ENCODE measurements at regions not wholly inside any gene's neighbourhood (a gene's known extent, or its start where the extent isn't known, plus 50 kb on each side); places are given as distances from the start of the nearest gene placed in this dataset.
A peak's percentile ranks its signal among the peaks of the same experiment; 100 is the strongest.

DNA sequence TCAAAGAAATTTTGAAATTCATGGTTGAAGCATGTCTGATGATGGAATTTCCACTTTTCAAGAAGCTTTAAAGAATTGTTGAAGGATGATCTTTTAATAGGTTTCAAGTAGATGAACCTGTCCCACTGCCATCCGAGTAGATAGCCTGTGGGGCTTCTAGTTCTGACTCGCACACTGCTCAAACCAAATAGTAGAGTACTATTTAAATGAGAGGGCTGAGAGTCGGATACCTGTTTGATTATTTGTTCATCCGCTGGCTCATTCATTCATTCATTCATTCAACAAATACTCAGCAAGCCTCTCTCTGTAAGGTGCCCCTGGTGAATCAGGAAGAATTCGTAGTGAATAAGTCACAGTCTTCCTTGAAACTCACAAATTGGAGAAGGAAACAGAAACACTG is 108.2 kb upstream of the IRX5 start:
- ChIA-PET CTCF (interaction anchor here (1.1 to 1.6 kb wide), 2 partner anchors 11 to 16 kb away, joined by 4 read pairs; no protein-coding TSS in a partner anchor), POLR2A (no interaction called here)
- no peaks in the 10 kb centered on the region for H3K27me3 ChIP-seq (ENCODE audit: control insufficient read depth, insufficient read depth, low read length)
- no peak overlapping the region for H3K4me3 ChIP-seq (ENCODE audit: low read depth, low read length)
- no peak for DNase-seq (ENCODE audit: low read depth)
- no peaks in the 10 kb centered on the region for H3K36me3 ChIP-seq (ENCODE audit: control insufficient read depth, insufficient read depth, low read length)
- TF ChIP-seq, protein P1, sequence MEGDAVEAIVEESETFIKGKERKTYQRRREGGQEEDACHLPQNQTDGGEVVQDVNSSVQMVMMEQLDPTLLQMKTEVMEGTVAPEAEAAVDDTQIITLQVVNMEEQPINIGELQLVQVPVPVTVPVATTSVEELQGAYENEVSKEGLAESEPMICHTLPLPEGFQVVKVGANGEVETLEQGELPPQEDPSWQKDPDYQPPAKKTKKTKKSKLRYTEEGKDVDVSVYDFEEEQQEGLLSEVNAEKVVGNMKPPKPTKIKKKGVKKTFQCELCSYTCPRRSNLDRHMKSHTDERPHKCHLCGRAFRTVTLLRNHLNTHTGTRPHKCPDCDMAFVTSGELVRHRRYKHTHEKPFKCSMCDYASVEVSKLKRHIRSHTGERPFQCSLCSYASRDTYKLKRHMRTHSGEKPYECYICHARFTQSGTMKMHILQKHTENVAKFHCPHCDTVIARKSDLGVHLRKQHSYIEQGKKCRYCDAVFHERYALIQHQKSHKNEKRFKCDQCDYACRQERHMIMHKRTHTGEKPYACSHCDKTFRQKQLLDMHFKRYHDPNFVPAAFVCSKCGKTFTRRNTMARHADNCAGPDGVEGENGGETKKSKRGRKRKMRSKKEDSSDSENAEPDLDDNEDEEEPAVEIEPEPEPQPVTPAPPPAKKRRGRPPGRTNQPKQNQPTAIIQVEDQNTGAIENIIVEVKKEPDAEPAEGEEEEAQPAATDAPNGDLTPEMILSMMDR (IDR thresholded peaks at IDR 0.05; ENCODE audit: insufficient read depth, low read depth, low read length): no peak

DNA sequence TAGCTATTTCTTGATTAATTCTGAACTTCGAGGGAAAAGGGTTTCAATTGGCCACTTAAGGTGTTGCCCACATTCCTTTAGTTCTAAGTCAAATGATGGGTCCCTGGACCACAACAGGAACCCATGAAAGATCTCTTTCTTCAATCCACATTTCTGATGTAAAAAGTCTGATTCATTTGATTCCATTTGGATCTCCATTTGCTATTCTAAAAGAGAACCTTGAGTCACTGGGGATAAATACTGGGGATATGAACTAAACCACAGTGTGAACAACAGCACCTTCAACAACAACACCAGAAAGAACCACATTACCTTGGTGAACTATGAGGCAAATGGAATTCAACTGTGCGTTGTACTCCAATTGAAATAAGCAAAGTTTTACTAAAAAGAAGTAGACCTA is 108.9 kb upstream of the IRX5 start:
- Histone ChIP-seq H3K36me3 (ENCODE audit: control insufficient read depth, insufficient read depth, low read length) (no peaks in the 10 kb centered on the region), H3K27me3 (ENCODE audit: control insufficient read depth, insufficient read depth, low read length) (no peaks in the 10 kb centered on the region), H3K4me3 (ENCODE audit: low read depth, low read length) (no peak overlapping the region)
- ChIA-PET CTCF (interaction anchor here (1.6 kb wide), 1 partner anchor 10 kb away, joined by 4 read pairs; no protein-coding TSS in a partner anchor), POLR2A (no interaction called here)
- no peak for DNase-seq (ENCODE audit: low read depth)
- TF ChIP-seq, protein P1 (IDR thresholded peaks at IDR 0.05; ENCODE audit: insufficient read depth, low read depth, low read length): no peak

DNA sequence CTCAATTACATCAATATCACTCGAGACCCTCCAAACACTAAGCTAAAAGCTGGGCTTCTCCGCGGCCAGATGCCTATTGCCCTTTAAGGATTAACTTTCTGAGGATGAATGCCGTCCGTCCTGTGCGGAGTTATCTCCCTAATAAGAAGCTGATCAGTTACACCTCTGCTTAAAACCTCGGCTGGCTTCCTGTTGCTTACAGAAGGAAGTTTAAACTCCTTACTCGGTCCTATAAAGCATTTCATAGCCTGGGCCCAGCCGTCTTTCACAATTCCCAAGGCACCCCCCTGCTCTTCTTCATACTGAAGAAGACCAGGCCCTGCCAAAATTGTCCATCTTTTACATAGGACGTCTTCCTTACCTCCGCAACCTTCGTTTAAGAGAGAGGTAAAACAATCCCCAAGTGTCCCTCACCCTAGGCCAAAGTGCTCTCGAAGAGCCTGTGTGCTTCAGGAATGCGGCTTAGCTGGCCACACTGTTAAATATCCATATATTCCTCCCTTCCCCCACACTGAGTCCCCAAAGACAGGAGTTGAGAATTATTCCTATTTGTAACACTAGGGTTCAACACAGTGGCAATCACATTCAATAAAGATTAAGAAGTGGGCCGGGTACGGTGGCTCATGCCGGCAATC is 112.6 kb upstream of the IRX5 start:
- no peaks in the 10 kb centered on the region for H3K36me3 ChIP-seq (ENCODE audit: control insufficient read depth, insufficient read depth, low read length)
- no peak for DNase-seq (ENCODE audit: low read depth)
- peaks cover 2% of the 10 kb centered on the region for H3K27me3 ChIP-seq (ENCODE audit: control insufficient read depth, insufficient read depth, low read length)
- CTCF ChIA-PET: interaction anchor here (0.6 kb wide), 1 partner anchor 635 kb away, joined by 4 read pairs; no protein-coding TSS in a partner anchor
- H3K4me3 ChIP-seq (ENCODE audit: low read depth, low read length): no peak overlapping the region
- TF ChIP-seq, protein P1 (IDR thresholded peaks at IDR 0.05; ENCODE audit: insufficient read depth, low read depth, low read length): no peak
- POLR2A ChIA-PET: no interaction called here

DNA sequence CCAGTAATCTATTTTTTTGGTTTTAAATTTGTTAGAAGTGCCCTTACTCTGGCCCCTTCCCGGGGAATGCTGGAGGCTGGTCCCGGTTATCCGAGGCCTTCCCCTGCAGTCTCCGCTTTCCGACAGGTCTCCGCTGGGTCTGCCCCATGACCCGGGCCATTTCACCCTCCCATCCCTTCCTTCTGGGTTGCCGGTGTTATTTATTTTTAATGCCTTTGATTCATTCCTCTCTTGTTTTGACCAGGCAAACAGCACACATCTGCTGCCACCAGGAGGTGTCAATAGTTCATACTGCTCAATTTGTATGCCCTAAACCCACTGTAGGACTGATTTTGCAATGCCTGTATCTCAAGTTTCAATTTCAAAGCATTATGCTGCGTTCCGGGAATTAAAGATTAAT is 113.2 kb upstream of the IRX5 start:
- CTCF ChIA-PET: interaction anchor here (0.6 kb wide), 1 partner anchor 635 kb away, joined by 4 read pairs; no protein-coding TSS in a partner anchor

DNA sequence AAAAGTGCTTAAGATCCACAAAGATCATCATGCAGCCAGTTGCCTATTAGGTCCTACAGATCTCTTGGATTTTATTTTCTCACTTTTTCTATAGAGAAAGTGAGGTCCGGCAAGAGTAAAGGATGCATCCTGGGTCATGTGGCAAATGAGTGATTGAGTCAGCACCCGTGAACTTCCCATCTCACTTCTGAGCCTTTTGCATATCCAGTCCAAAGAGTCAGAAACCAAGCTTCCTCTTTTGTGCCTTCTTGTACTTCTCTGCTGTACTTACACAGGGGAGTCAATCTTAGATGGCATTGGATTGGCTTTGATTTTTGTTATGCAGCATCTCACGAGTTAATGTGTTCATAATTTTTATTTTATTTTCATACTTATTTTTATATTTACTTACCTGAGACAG is 114.2 kb upstream of the IRX5 start:
- POLR2A ChIA-PET: no interaction called here
- TF ChIP-seq, protein P1 (IDR thresholded peaks at IDR 0.05; ENCODE audit: insufficient read depth, low read depth, low read length): no peak
- Histone ChIP-seq H3K36me3 (ENCODE audit: control insufficient read depth, insufficient read depth, low read length) (no peaks in the 10 kb centered on the region), H3K4me3 (ENCODE audit: low read depth, low read length) (no peak overlapping the region), H3K27me3 (ENCODE audit: control insufficient read depth, insufficient read depth, low read length) (peaks cover 2% of the 10 kb centered on the region)
- CTCF ChIA-PET: no interaction called here
- no peak for DNase-seq (ENCODE audit: low read depth)

More for the DNA sequence above, 113.2 kb upstream of the IRX5 start:
- H3K27me3 ChIP-seq (ENCODE audit: control insufficient read depth, insufficient read depth, low read length): peaks cover 2% of the 10 kb centered on the region
- H3K36me3 ChIP-seq (ENCODE audit: control insufficient read depth, insufficient read depth, low read length): no peaks in the 10 kb centered on the region
- H3K4me3 ChIP-seq (ENCODE audit: low read depth, low read length): no peak overlapping the region
- no peak for DNase-seq (ENCODE audit: low read depth)
- POLR2A ChIA-PET: no interaction called here
- TF ChIP-seq, protein P1 (IDR thresholded peaks at IDR 0.05; ENCODE audit: insufficient read depth, low read depth, low read length): peak; percentile 17; the same call in 1 of the 2 replicates

All from BJ (cell line).